Left colon (tissue), 2 donors: ENCODE measurements at regions not wholly inside any gene's neighbourhood (a gene's known extent, or its start where the extent isn't known, plus 50 kb on each side); places are given as distances from the start of the nearest gene placed in this dataset.
"Not testable (repeated sequence)": the region's sequence is repeated elsewhere in the genome, so short reads cannot be mapped to it uniquely, and the experiment has no call there.

ENCODE experiments used
- ATAC-seq: fragments of 200-7000 bp; cut with Tn5 transposase; one replicate; pipeline ENCODE4 v1.9.1; 2020; ENCODE audit warnings: mild to moderate bottlenecking, moderate library complexity
- DNase-seq, 2 donors: peaks; one replicate each; pipeline ENCODE4 v3.0.0-alpha.2; 2020
- intact Hi-C, 2 donors: fragments of 100-400 bp; cut with DNase I in 1 of 2; cut with micrococcal nuclease in 1 of 2; formaldehyde crosslinking; loops; one replicate each; pipeline versions ENCODE4 v1.11.2 to v1.14.0; 2022; cut with DNase I, micrococcal nuclease
- donor health status: DM: no; HTN: no; CAD: no.
- donor health status: DM: yes; HTN: yes; CAD: no.

- intact Hi-C loops = no loop called here
- ATAC-seq = no peak
- DNase-seq = no peak
Observed at GRCh38 chr10:3636356-3637181, 148.4 kb downstream of the KLF6 start.

- DNase-seq (peak; percentile 55 to 56), ATAC-seq (peak; percentile 82)
- intact Hi-C loops = no loop called here
Observed at GRCh38 chr10:3635697-3636096, 149.3 kb downstream of the KLF6 start.

- peak; percentile 53 for ATAC-seq
- intact Hi-C loops = no loop called here
- no peak for DNase-seq
Observed at GRCh38 chr10:3635211-3635671, 149.8 kb downstream of the KLF6 start.

- intact Hi-C loops, DNase-seq, ATAC-seq: not testable (repeated sequence)
Observed at GRCh38 chr10:3634646-3635045, 150.4 kb downstream of the KLF6 start.

- intact Hi-C loops = no loop called here
- DNase-seq (no peak), ATAC-seq (no peak)
Observed at GRCh38 chr10:3631701-3632330, 153.2 kb downstream of the KLF6 start.

GRCh38 chr10:3631291-3631690 is 153.7 kb downstream of the KLF6 start:
- DNase-seq = no peak
- intact Hi-C loops = no loop called here

GRCh38 chr10:3625959-3626751 is 158.9 kb downstream of the KLF6 start:
- no peak for DNase-seq
- no peak for ATAC-seq
- intact Hi-C loops = no loop called here

More at GRCh38 chr10:3631291-3631690, 153.7 kb downstream of the KLF6 start:
- ATAC-seq = no peak

- DNase-seq (no peak), ATAC-seq (no peak)
- intact Hi-C loops = no loop called here
Observed at GRCh38 chr10:3624367-3624766, 160.6 kb downstream of the KLF6 start.

- DNase-seq = no peak
- intact Hi-C loops = no loop called here
- ATAC-seq = no peak
Observed at GRCh38 chr10:3623746-3624145, 161.3 kb downstream of the KLF6 start.

- ATAC-seq (no peak), DNase-seq (no peak)
- intact Hi-C loops = no loop called here
Observed at GRCh38 chr10:3622845-3623621, 162.0 kb downstream of the KLF6 start.

GRCh38 chr10:3622427-3622826 is 162.6 kb downstream of the KLF6 start:
- ATAC-seq = no peak
- intact Hi-C loops = no loop called here
- no peak for DNase-seq

GRCh38 chr10:3620818-3621217 is 164.2 kb downstream of the KLF6 start:
- intact Hi-C loops = no loop called here
- ATAC-seq (no peak), DNase-seq (no peak)

GRCh38 chr10:3619241-3619640 is 165.8 kb downstream of the KLF6 start:
- intact Hi-C loops = no loop called here
- ATAC-seq (no peak), DNase-seq (no peak)

GRCh38 chr10:3616880-3617279 is 168.1 kb downstream of the KLF6 start:
- intact Hi-C loops = no loop called here
- DNase-seq (no peak), ATAC-seq (no peak)

- ATAC-seq = no peak
- intact Hi-C loops = no loop called here
- no peak for DNase-seq
Observed at GRCh38 chr10:3613318-3613717, 171.7 kb downstream of the KLF6 start.

GRCh38 chr10:3612183-3613001 is 172.6 kb downstream of the KLF6 start:
- DNase-seq = no peak
- no peak for ATAC-seq
- intact Hi-C loops = no loop called here

GRCh38 chr10:3606309-3606708 is 178.7 kb downstream of the KLF6 start:
- DNase-seq (no peak), ATAC-seq (no peak)
- intact Hi-C loops = no loop called here

GRCh38 chr10:3605882-3606281 is 179.1 kb downstream of the KLF6 start:
- ATAC-seq (no peak), DNase-seq (no peak)
- intact Hi-C loops = no loop called here
